Putamen (tissue), 1 donor: ENCODE measurements at regions not wholly inside any gene's neighbourhood (a gene's known extent, or its start where the extent isn't known, plus 50 kb on each side); places are given as distances from the start of the nearest gene placed in this dataset.
"Not testable (repeated sequence)": the region's sequence is repeated elsewhere in the genome, so short reads cannot be mapped to it uniquely, and the experiment has no call there.

ENCODE experiments used
- DNase-seq: peaks from one replicate; pipeline ENCODE4 v3.0.0-alpha.2; 2016; ENCODE audit warnings: low spot score

DNA sequence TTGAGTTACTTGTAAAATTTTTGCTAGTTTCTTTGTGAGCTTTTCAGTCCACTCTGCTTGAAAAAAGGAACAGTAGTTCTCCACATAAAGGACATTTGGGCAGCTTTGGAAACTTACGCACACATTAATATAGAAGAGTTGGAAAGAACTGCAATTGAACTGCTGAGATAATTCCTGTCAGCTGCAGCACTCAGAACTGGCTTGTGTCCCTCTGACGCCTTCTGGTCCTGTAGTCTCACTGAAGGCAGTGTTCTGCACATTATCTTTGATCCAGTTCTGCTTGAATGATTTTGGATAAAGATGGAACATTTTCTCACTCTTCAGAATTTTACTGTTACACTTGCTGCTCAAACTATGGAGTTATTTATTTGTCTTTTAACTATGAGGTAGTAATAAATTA is 901.9 kb downstream of the OTOL1 start:
- DNase-seq: no peak

DNA sequence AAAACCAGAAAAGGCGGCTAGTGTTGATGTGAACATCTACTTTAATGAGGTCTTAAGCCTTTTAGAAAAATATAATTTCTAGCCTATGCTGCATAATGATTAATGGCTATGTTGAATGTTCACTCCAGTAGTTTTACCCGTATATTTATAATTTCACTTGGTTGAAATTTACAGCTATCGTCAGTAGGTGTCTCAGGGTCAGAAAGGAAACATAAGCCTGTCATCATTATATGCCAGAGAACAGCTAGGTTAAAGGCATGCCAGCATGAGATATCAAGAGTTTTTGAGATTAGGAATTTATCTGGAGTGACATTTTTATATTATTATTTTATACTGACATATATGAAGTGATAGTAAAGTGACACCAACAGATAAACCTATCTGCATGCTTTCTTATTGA is 904.1 kb downstream of the OTOL1 start:
- no peak for DNase-seq

DNA sequence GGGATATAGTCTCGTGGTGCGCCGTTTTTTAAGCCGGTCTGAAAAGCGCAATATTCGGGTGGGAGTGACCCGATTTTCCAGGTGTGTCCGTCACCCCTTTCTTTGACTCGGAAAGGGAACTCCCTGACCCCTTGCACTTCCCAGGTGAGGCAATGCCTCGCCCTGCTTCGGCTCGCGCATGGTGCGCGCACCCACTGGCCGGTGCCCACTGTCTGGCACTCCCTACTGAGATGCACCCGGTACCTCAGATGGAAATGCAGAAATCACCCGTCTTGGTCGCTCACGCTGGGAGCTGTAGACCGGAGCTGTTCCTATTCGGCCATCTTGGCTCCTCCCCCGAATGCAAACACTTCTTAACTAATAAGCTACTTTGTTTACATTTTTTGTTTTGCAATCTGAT is 914.9 kb downstream of the OTOL1 start:
- DNase-seq: not testable (repeated sequence)

DNA sequence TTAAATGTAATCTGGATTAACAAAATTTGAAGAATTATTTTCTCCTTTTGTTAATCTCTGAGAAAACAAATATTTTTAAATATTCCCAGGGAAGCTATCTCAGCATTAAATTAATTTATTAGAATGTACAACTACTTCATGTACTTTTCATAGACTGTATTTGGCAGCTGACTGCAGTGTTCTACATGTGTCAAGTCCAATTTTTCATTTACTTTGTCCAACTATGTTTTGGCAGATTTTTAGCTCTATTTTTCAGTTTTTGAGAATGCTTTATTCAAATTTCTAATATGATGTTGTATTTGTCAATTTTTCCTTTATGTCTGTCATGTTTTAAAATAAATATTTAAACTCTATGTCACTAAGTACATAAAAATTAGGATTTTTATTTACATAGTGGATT is 925.1 kb downstream of the OTOL1 start:
- no peak for DNase-seq

DNA sequence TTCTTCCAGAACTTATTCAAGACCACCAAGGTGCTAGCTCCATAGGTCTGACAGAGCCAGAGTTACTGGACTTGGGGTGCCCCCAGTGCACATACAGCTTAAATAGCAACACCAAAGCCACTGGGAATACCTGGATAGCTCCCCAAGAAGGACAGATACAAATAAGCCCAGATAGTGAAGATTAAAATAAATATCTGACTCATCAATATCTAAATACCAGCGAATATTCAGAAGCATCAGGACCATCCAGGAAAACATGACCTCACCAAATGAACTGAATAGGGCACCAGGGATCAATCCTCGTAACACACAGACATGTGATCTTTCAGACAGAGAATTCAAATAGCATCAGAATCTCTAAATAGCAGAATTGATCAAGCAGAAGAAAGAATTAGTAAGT is 931.6 kb downstream of the OTOL1 start:
- no peak for DNase-seq

DNA sequence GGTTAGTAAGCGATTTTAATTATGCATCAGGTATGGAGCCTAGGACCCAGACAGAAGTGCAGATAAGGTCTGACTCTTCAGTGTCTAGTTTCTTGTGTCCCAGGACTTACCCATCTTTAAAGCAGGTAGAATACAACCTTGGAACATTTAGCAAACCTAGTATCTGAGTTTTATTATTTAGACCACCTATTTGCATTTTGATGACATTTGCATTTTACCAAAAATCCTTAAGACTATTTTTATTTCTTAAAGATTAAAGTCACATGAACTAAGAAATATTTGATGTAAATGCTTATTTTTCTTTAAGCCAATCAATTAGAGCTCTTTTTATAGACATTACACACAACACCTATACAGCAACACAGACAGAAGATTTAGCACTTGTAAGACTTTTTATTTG is 939.1 kb downstream of the OTOL1 start:
- DNase-seq: no peak

DNA sequence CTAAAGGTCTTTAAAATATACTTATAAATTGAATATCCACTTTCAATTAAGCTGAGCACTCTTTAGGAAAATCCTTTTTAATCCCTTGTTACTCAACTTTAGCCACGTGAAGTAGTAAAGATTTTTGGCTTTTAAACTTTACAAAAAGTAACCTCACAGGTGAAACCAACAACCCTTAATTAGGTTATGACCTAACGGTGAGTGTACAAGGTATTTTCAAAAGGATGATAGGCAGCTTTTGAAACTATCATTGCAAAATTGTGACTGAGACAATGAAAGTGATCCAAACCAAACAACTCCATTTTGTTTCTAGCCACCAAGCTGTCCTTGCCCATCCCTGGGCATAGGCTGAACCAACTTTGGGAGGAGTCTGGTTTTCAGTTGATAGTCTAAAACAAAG is 940.2 kb downstream of the OTOL1 start:
- no peak for DNase-seq

DNA sequence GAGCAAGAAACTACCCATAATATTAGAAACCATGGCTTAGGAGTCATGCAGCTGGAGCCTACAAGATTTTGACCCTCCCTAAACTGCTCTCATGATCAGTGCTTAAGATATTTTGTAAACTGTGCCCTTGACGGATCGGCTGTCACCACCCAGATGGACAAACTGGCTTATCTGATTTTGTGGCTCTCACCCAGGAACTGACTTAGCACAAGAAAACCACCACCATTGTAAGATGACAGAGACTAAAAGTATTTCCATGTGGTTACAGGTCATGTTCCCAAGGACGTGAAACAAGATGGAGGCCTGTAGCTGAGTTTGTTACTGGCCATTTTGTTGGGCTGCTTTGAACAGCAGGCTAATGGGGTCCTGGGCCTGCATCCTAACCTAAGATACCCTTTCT is 940.9 kb downstream of the OTOL1 start:
- no peak for DNase-seq

DNA sequence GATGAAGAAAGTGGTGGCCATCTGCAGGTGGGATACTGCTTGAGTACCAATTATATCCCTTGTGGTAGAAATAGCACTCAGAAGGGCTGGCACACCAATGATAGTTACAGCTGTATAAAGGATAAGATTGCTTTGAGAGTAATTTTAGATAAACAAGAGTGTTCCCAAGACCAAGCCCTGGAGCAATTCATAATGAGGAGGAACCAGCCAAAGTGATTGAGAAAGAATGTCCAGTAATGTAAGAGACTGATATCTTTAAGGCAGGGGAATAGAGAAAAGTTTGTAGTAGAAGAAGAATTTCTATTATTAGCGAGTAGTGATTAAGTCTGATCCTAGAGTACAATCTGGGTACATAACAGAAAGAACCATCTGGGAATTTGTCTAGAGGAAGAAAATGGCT is 945.1 kb downstream of the OTOL1 start:
- no peak for DNase-seq

DNA sequence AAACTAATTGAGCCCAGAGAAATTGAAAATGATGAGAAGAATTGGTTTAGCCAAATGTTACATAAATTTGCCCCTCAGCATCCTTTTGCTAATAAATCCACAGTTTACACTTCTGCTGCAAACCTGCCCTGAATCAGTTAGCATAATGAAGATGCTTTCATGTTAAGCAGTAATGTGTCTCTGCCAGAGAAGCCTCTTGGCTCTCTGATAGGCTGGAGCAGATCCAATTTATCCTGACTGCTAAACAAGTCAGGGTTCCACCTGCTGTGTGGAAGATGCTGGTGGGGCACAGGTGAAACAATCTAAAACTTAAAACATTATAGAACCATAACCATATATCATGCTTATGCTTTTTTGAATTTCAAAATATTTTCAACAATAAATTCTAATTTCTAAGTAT is 946.8 kb downstream of the OTOL1 start:
- no peak for DNase-seq

DNA sequence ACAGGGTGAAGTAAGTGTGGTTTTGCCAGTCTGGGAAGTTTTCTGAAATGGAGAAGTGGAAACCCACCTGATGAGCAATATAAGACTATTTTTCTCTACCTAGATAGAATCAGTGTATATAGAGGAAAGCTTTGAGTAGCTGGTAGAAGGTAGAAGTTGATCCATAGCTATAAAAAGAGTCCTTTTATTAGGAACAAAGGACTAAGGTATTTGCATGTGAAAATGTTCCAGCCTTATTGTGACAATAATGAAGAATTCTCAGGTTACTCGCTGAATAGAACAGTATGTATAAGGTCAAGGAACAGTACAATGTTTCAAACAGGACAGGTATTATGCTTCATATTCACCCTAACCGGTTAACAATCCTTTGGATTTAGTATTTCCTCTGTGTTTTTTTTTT is 972.2 kb downstream of the OTOL1 start:
- DNase-seq: no peak

DNA sequence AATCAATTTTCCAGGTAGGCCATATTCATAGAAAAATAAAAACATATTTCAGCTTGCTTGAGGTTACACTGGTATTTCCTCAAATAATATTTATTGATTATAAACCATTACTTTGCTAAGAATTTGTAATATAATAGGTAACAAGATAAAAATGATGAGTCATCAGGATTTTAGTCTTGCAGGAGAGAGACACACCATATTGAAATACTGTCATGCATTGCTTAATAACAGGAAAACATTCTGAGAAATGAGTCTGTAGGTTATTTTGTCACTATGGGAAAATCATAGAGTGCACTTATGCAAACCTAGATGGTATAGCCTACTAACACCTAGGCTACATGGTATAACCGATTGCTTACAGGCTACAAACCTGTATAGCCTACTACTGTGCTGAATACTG is 990.5 kb downstream of the OTOL1 start:
- DNase-seq: no peak

DNA sequence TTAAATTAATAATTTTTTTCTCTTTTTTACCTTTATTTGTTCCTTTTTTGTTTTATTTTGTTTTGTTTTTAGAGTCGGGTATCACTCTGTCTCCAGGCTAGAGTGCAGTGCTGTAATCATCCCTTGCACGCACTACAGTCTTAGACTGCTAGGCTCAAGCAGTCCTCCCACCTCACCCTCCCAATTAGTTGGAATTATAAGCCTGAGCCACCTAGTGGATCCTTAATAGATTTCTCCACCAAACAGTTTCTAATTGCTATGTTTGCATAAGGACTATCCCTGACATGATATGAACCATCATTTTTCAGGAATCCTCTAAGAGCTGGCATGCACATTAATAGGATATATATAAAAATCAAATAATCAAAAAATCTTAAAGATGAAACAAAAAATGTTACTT is 993.2 kb downstream of the OTOL1 start:
- no peak for DNase-seq

DNA sequence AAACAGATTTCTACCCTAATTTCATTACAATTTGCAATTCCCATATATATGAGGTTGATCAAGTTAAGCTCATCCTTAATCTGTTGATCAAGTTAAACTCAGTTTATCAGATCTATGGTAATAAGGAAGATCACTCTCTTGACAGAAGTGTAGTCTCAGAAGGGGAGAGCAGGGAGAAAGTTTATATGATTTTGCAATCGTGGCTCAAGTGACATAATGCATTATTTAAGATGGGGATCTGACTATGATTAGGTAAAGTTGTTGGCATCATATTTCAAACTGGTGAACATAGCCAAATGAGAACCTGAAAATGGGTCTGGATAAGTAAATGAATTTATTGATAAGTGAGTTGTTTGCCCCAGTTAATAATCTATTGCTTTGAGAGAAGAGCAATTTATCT is 995.3 kb downstream of the OTOL1 start:
- DNase-seq: no peak

DNA sequence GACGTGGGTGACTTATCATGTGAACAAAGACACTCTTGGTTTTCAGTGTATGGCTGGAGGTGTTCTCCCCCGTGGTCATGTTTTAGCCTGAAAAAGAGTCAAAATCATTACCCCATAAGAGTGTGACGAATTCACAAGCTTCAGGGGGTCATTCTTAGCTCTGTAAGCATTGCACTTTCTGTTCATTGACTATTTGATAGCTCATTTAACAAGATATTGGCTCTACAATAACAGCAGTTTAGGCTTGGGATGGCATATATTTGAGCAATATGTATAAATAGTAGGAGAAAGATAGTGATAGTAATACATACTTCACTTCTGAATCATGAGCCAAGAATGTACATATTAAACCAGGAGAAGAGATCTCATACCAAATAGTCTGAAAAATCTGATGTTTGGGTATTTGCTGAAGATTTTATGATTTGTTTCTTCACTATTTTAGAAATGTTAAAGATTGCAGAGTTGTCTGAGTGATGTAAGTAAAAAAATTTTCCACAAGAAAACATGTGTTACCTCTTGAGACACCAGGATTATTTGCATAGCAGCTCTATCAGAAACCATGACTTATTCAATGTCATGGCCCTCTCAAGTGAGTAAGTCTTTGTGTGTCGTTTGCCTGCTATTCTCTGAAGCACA is 996.0 kb downstream of the OTOL1 start:
- DNase-seq: no peak

DNA sequence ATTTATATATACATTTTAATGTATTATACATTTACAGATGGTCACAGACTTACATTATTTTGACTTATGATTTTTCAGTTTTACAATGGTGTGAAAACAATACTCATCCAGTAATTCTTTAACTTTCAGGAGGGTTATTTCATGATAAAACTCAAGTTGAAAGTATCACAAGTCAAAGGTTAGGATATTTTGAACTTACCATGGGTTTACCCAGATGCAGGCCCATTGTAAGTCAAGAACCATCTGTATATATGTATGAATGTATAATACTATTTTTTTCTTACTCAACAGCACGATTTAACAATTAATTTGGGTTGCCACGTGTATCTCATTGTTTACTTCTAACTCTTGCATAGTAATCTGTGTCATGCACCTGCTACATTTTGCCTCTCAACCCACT is 1002.0 kb downstream of the OTOL1 start:
- no peak for DNase-seq

DNA sequence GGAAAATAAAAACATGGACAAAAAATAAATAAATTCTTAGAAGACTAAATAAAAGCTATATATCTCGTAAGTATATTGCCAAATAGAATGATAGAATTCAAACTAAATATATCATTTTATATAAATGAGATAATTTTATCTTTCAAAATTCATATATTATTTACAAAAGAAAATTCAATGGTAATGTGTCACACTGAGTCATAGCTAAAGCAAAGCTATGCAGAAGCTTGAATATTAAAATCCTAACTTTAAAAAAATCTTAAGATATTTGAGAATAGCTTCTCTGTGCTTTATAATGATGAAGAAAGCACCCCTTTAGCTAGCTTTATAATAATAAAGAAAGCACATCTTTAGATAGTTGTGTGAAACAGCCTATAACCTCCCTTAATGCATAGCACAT is 1010.8 kb downstream of the OTOL1 start:
- no peak for DNase-seq

DNA sequence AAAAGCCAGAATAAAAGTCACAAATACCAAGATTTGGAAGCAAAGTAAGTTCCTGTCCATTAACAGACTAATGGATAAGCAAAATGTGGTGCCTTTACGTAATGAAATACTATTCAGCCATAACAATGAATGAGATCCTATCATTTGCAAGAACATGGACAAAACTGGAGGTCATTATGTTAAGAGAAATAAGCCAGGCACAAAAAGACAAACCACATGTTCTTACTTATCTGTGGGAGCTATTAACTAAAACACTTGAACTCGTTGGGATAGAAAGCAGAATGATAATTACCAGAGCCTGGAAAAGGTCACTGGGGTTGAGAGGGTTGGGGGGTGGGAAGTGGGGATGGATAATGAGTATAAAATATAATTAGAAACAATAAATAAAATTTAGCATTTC is 1015.9 kb downstream of the OTOL1 start:
- DNase-seq: no peak

DNA sequence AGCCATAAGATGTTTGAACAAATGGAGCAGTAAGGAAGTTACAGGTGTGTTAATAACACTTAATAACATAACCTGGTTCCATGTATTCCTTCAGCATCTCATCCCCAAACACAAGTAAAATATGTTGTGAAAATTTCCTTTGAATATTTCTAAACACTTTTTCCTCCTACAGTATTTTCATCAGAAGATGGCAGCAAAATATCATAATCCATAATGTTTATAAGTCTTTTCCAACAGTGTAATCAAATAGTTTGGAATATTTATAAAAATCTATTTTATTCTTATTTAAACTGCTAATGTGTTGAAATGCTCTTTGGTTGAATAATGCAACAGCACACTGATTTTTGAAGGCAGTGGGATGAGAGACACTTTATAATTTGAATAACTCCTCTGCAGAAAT is 1020.5 kb downstream of the OTOL1 start:
- DNase-seq: no peak

DNA sequence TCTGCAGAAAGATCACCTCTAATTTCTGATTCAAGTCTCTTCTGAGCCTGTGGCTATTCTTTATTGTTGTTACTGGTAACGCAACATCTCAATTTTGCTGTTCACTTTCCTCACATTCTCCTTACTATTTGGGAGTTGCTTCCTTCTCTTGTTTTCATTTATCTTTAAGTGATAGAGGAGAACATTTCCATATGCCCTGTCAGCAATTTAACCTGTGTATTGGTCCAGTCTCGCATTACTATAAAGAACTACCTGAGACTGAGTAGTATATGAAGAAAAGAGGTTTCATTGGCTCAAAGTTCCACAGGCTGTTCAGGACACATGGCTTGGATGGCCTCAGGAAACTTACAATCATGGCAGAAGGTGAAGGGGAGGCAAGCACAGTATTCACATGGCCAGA is 1025.1 kb downstream of the OTOL1 start:
- DNase-seq: no peak

DNA sequence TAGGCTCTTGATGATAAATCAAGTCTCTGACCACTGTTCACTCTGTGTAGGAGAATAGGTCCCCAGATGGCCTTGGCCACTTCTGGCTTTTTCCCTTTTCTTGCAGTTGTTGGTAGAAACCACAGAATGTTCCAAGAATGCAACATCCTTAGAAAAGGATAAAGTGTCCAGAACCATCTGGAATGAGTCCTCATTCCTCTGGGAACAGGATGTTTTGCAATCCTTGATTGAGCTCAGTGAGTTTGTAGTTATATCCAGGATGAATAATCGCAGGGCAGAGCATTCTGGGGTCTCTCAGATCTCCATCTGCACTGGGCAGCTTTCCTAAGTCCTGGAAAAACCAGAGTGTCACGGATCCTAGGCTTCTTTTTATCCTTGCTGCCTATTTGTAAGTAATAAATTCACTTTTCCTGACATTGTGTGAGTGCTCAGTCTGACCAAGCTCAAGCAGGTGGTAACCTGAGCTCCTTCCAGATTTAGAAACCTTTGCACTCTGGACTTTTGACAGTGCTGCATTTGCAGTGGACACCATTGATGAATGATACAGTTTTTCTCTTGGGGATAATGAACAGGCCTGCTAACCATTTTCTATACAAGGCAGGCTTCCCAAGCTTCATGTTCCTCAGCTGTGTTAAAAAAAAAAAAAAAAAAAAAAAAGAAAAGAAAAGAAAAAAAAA is 1028.6 kb downstream of the OTOL1 start:
- peak; percentile 4 for DNase-seq

DNA sequence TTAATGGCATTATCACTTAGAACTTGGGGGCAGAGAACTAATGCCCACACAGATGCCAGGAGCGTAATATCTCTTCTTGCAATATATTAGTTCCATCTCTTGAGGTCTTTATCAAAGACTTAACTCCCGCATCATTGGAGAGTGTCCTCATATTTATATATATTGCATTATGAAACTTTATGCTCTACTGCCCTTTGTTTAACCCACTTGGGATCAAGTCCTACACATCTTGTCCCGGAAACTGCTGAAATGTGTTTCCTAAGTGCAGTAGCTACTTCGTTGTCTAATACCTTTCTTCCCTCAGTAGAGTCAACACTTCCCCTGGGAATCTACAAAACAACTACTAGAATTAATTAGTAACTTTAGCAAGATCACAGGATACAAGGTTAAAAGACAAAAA is 1029.2 kb downstream of the OTOL1 start:
- DNase-seq: no peak

DNA sequence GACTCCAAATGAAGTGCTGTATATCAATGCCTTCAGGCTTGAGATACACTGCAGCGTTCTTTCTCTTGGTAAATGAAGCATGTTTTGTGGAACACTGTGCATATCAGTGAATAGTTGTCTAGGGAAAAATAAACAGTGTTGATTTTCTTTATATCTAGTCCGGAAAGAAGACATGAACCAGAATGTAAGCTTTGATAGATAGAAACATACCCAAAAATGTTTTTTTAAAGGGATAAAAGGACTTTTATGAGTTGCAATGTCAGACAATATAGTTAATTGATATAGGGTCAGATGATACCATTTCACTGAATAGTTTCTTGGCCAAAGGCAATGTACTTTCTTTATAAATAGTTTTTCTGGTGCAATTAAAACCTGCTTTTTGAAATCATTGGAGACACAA is 1037.8 kb downstream of the OTOL1 start:
- DNase-seq: no peak

DNA sequence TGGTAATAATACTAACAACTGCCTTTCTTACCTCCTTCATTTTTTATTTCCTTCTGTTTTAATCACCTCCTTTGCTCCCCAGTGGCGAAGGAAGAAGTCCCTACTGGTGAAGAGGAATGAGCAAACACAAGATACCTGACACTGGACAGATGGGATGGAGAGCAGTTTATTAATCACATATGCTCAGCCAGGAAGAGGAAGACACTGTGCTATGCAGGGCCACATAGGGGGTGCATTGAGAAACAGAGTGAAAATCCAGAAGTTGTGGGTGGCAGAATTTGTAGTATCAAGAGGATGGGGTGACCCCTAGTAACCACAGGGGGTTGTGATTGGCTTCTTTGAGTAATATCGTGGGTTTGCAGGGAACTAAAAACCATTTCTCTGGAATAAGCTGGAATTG is 1041.9 kb downstream of the OTOL1 start:
- DNase-seq: no peak
